GM23248 (cell line): ENCODE measurements at regions not wholly inside any gene's neighbourhood (a gene's known extent, or its start where the extent isn't known, plus 50 kb on each side); places are given as distances from the start of the nearest gene placed in this dataset.

Source experiments
- DNase-seq: peaks from one replicate; pipeline ENCODE4 v3.0.0-alpha.2; 2015
- H2AFZ ChIP-seq: fragments of 200-600 bp; sonication (generic); 2 replicates; pipeline ENCODE4 v1.6.1; 2016; ENCODE audit warnings: antibody characterized with exemption
- H3F3A ChIP-seq: fragments of 200-600 bp; sonication (generic); 2 replicates; pipeline ENCODE4 v1.6.1; 2016; ENCODE audit warnings: mild to moderate bottlenecking, antibody characterized with exemption, mixed run types; ENCODE audit not compliant: insufficient read depth
- H3K27ac ChIP-seq: fragments of 200-600 bp; sonication (generic); 2 replicates; pipeline ENCODE4 v1.5.1; 2016; ENCODE audit warnings: mild to moderate bottlenecking
- H3K27me3 ChIP-seq: fragments of 200-600 bp; sonication (generic); replicated peaks from 2 replicates; pipeline ENCODE4 v1.6.1; 2016; ENCODE audit warnings: mild to moderate bottlenecking; ENCODE audit not compliant: insufficient read depth
- H3K36me3 ChIP-seq: fragments of 200-600 bp; sonication (generic); 2 replicates; pipeline ENCODE4 v1.6.1; 2016; ENCODE audit warnings: low read depth, mild to moderate bottlenecking
- H3K4me1 ChIP-seq: fragments of 200-600 bp; sonication (generic); 2 replicates; pipeline ENCODE4 v1.6.1; 2016; ENCODE audit warnings: mild to moderate bottlenecking; ENCODE audit not compliant: insufficient read depth
- H3K4me2 ChIP-seq: fragments of 200-600 bp; sonication (generic); one replicate; pipeline ENCODE4 v1.6.1; 2016; ENCODE audit warnings: mild to moderate bottlenecking; ENCODE audit not compliant: unreplicated experiment
- H3K4me3 ChIP-seq: fragments of 200-600 bp; sonication (generic); 2 replicates; pipeline ENCODE4 v1.5.1; 2016; ENCODE audit warnings: mild to moderate bottlenecking
- H3K79me2 ChIP-seq: fragments of 200-600 bp; sonication (generic); 2 replicates; pipeline ENCODE4 v1.6.1; 2016; ENCODE audit warnings: mild to moderate bottlenecking; ENCODE audit not compliant: insufficient read depth
- H3K9ac ChIP-seq: fragments of 200-600 bp; sonication (generic); 2 replicates; pipeline ENCODE4 v1.6.1; 2016; ENCODE audit warnings: mild to moderate bottlenecking
- H3K9me2 ChIP-seq: fragments of 200-600 bp; sonication (generic); 2 replicates; pipeline ENCODE4 v1.6.1; 2016; ENCODE audit warnings: mixed run types, mild to moderate bottlenecking, moderate library complexity; ENCODE audit not compliant: insufficient read depth
- H3K9me3 ChIP-seq: fragments of 200-600 bp; sonication (generic); one replicate; pipeline ENCODE4 v1.6.1; 2017; ENCODE audit warnings: low read depth
- H4K20me1 ChIP-seq: fragments of 200-600 bp; sonication (generic); 2 replicates; pipeline ENCODE4 v1.6.0; 2016; ENCODE audit not compliant: insufficient read depth
- EZH2 ChIP-seq: fragments of 200-600 bp; sonication (generic); IDR thresholded peaks from 2 replicates; pipeline ENCODE4 v1.6.1; 2018; ENCODE audit warnings: antibody characterized with exemption, mild to moderate bottlenecking; ENCODE audit not compliant: insufficient read depth, poor library complexity, severe bottlenecking
- EZH2phosphoT487 ChIP-seq: fragments of 200-600 bp; sonication (generic); IDR thresholded peaks from 2 replicates; pipeline ENCODE4 v1.6.1; 2018; ENCODE audit warnings: antibody characterized with exemption, moderate library complexity, mild to moderate bottlenecking, low read depth; ENCODE audit not compliant: insufficient read depth
- WGBS, 2 experiments: methylation state at CpG; one replicate each; pipeline ENCODE4 v1.1.6; 2015 to 2017; ENCODE audit warnings: low lambda C conversion rate in 2 of 2, low coverage in 1 of 2; ENCODE audit errors: missing lambda C conversion rate in 2 of 2; 5-methylcytosine and 5-hydroxymethylcytosine counted together
- in situ Hi-C: fragments of 300-500 bp; cut with MboI; formaldehyde crosslinking; loops from 2 replicates; pipeline ENCODE4 v1.15.0; 2020

DNA sequence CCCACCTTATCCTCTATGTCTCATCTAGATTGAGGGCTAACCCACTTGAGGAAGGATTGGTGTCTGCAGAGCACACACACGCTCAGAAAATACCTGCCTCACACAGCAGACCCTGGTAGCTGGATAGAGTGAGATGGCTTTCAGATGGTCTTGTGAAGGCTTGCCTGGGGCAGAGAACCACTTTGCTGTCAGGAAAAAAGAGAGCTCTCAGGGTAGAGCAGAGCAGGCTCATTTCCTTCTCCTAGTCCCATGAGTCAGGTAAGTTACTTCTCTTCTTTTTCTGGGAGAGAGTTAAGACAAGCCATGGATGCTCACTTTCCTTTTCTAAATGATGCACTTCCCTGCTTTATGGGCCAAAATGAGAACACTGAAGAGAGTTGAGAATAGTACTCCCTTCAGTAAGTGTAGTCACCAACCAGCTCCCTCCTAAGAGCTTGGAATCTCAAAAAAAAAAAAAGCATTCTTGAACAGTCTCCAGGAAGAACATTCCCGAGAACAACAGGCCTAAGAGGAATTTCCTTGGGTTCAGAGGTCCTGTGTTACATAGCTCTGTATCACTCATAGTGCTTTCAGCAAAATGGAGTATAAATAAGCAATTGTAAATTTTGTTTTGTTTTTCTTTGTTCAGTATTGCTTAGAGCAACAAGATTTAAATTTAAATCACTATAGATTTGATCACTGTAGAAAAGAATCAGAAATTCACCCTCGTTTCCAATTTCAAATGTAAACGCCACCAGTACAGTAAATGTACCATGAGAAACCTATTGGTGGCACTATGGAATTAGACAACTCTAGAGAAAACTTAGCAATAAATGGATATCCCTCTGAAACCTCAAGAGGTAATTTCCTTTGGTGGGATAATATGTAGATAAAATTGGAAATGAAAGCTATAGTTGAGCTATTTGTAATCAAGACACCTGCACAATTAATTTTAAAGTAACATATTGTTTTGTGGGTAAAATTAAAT lies 530.3 kb downstream of the RFPL4B start:
- WGBS, 2 experiments = 55 to 56% methylated on average over 4 of the region's 4 CpGs

GRCh38 chr6:112879920-112880413 lies 532.8 kb downstream of the RFPL4B start:
- no peaks in the 10 kb centered on the region for H3K27me3 ChIP-seq
- peaks cover 46% of the 10 kb centered on the region for H3F3A ChIP-seq
- H3K9me2 ChIP-seq = no peaks in the 10 kb centered on the region
- no peak overlapping the region for H3K4me3 ChIP-seq
- H3K9ac ChIP-seq = no peak overlapping the region
- no peak overlapping the region for H3K4me2 ChIP-seq
- no peak overlapping the region for H2AFZ ChIP-seq
- no peaks in the 10 kb centered on the region for H3K79me2 ChIP-seq
- in situ Hi-C loops = no loop called here
- TF ChIP-seq EZH2 (no peak), EZH2phosphoT487 (no peak)
- WGBS, 2 experiments = 95 to 97% methylated on average over 18 to 20 of the region's 20 CpGs
- no peaks in the 10 kb centered on the region for H3K36me3 ChIP-seq
- no peak overlapping the region for H3K27ac ChIP-seq
- peaks cover 51% of the 10 kb centered on the region for H3K4me1 ChIP-seq
- no peaks in the 10 kb centered on the region for H4K20me1 ChIP-seq
- H3K9me3 ChIP-seq = no peaks in the 10 kb centered on the region
- no peak for DNase-seq

More for the DNA sequence above, 530.3 kb downstream of the RFPL4B start:
- peak overlapping the region; percentile 72 for H2AFZ ChIP-seq
- H3K4me3 ChIP-seq = no peak overlapping the region
- peaks cover 38% of the 10 kb centered on the region for H3F3A ChIP-seq
- peaks cover 43% of the 10 kb centered on the region for H3K4me1 ChIP-seq
- H3K79me2 ChIP-seq = no peaks in the 10 kb centered on the region
- no peaks in the 10 kb centered on the region for H3K9me3 ChIP-seq
- no peaks in the 10 kb centered on the region for H3K27me3 ChIP-seq
- no peaks in the 10 kb centered on the region for H4K20me1 ChIP-seq
- peak overlapping the region; percentile 7; the same call in 1 of the 2 replicates for H3K9ac ChIP-seq
- in situ Hi-C loops = no loop called here
- TF ChIP-seq EZH2 (no peak), EZH2phosphoT487 (no peak)
- H3K27ac ChIP-seq = peak overlapping the region; percentile 61
- peak overlapping the region; percentile 45 for H3K4me2 ChIP-seq
- DNase-seq = peak; percentile 86
- H3K9me2 ChIP-seq = no peaks in the 10 kb centered on the region
- no peaks in the 10 kb centered on the region for H3K36me3 ChIP-seq

GRCh38 chr6:112881027-112881426 lies 533.9 kb downstream of the RFPL4B start:
- H4K20me1 ChIP-seq = no peaks in the 10 kb centered on the region
- no peak overlapping the region for H3K4me3 ChIP-seq
- peak; percentile 67 for DNase-seq
- no peaks in the 10 kb centered on the region for H3K36me3 ChIP-seq
- no peaks in the 10 kb centered on the region for H3K27me3 ChIP-seq
- H2AFZ ChIP-seq = peak overlapping the region; percentile 42; the same call in 1 of the 2 replicates
- peaks cover 51% of the 10 kb centered on the region for H3K4me1 ChIP-seq
- peaks cover 46% of the 10 kb centered on the region for H3F3A ChIP-seq
- in situ Hi-C loops = no loop called here
- WGBS, 2 experiments = 57 to 66% methylated on average over 3 of the region's 3 CpGs
- H3K79me2 ChIP-seq = no peaks in the 10 kb centered on the region
- H3K27ac ChIP-seq = no peak overlapping the region
- no peaks in the 10 kb centered on the region for H3K9me3 ChIP-seq
- peak overlapping the region; percentile 35 for H3K4me2 ChIP-seq
- no peaks in the 10 kb centered on the region for H3K9me2 ChIP-seq
- no peak overlapping the region for H3K9ac ChIP-seq
- no peak for TF ChIP-seq EZH2
- TF ChIP-seq EZH2phosphoT487 = no peak

DNA sequence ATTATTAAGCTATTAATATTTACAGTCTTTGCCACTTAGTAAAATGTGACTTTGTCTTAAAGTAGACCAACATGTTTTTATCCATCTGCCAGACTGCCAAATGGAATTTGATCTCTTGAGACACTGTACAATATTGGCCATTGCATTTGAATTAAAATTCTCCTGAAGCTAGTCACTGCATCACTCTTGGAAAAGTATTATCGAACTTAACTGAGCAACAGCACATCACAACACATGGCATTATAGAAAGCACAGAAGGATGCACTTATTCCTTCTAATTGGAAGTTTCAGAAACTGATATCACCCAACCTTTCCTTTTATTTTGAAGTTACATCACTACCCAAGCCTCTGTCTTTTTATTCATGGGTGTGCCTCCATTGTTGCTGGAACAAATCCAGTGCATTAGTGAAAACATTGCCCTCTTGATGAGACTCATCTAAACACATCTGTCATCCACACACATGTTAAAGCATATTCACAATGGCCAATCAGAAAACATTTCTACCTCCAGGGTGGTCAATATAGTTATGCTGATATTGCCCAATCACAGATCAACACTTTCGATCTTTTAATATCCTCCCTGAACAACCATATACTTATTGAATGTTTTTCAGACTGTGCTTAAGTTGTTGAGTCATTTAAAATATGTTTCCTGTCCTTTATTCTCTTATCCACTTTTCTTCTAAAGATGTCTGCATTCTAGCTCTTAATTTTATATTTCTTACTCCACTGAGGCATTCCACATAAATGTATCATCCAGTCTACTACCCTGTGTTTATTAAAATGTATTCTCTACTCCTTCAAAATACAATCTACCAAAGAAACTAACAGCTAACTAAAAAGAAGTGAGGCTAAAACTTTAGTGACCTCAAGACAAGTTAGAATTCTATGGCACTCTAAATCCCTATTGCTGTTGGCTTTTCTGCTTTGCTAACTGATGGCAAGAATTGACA lies 535.0 kb downstream of the RFPL4B start:
- Histone ChIP-seq H3K4me2 (peak overlapping the region; percentile 35), H4K20me1 (no peaks in the 10 kb centered on the region), H3K4me1 (peaks cover 45% of the 10 kb centered on the region), H3F3A (peaks cover 35% of the 10 kb centered on the region), H3K9ac (no peak overlapping the region), H2AFZ (peak overlapping the region; percentile 56), H3K9me2 (no peaks in the 10 kb centered on the region), H3K4me3 (no peak overlapping the region), H3K27me3 (no peaks in the 10 kb centered on the region), H3K27ac (peak overlapping the region; percentile 38), H3K9me3 (no peaks in the 10 kb centered on the region), H3K36me3 (no peaks in the 10 kb centered on the region), H3K79me2 (no peaks in the 10 kb centered on the region)
- in situ Hi-C loops = no loop called here
- 27 to 40% methylated on average over 2 of the region's 2 CpGs for WGBS, 2 experiments
- no peak for TF ChIP-seq EZH2
- TF ChIP-seq EZH2phosphoT487 = no peak
- peak; percentile 48 for DNase-seq
